ENCODE measurements at regions not wholly inside any gene's neighbourhood (a gene's known extent, or its start where the extent isn't known, plus 50 kb on each side); places are given as distances from the start of the nearest gene placed in this dataset.
A peak's percentile ranks its signal among the peaks of the same experiment; 100 is the strongest.

- DNase-seq, result no peak
These were observed 90.0 kb downstream of the FAM174B start for GRCh38 chr15:92565351-92566125.

DNA sequence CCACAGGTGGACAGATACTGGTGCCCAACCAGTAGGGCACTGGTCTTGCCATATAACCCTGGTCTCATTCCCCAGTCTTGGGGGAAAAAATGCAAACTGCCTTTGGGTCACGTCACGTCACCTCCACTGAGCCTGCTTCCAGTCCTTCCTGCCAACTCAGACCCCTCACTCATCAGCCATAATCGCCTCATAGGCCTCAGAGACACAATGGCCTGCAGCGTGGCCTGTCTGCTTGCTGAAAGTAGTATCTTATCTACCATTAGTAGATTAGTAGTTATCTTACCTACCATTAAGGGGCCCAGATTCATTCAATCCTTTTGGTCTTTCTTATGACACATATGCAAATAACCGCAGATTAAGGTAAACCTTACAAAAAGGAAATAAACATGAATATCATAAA lies 93.8 kb downstream of the FAM174B start:
- DNase-seq, result no peak

GRCh38 chr15:92553317-92553716 lies 102.3 kb downstream of the FAM174B start:
- DNase-seq, result no peak

DNA sequence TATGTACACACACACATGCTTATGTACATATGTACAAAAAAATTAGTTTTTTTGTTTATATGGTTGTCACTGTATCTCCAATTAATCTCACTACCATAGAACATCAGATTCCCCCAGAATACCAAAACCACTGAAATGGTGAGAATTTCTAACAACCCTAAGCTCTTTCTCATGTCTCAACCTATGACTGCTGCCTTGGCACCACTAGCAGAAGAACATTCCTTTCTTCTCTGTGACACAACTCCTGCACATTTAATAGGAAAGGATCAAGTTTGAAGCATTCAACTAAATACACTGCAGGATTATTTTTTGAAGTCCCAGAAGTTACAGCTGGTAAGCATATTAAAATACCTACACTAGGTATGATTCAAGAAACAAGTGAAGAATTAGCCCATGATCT lies 109.6 kb downstream of the FAM174B start:
- no peak for DNase-seq

GRCh38 chr15:92541291-92542200 lies 114.0 kb downstream of the FAM174B start:
- peak; percentile 20 for DNase-seq

DNA sequence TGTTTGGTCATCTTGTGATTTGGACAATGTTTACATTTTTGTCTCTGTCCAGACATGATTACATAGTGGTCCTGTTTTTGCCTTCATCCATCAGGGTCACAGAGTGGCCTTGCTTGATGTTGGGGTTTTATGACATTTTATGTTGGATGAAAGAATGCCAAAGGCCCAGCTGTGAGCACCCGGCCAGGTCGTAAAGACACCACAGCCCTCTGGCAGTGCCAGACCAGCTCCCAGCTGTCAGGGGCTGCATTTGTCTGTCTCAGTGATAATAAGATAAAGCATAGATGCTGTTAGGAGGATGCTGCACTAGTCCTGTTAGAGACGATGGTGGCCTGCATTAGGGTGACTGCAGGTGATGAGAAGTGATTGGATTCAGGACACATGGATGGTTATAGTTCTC lies 117.5 kb downstream of the FAM174B start:
- DNase-seq, result no peak

DNA sequence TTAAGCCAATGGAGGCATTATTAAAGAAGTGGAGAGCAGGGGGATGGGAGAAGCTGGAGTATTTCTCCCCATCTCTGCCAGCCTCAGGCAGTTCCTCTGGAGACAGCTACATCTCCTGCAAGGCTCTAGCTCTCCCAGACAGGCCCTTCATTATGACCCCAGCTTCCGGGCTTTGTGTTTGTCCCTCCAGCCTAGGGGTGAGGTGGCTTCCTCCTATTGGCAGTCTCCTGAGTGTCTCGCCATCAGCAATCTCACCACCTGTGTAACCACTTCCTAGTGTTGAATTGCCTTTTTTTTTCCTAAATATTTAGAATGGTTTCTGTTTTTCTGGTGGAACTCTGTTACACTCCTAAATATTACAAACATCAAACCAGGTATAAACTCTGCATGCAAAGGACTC lies 122.3 kb downstream of the FAM174B start:
- DNase-seq, result no peak

DNA sequence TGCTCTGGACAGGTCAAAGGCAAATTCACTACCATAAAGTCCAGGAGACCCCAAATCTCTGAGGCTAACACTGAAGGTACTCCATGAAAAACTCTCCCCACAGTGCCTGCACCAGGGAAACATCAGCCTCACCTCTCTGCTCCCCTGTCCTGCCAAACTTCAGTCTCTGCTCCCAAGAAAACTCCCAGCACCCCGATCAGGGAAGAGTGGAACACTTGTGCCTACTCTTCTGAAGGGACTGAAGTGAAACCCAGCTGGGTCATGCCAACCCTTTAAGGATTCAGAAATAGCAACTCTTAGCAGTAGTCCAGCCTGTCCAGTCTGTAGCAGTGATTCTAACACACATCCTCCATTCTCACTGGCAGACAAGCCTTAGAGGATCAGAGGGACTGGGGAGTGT lies 124.2 kb downstream of the FAM174B start:
- DNase-seq, result no peak

DNA sequence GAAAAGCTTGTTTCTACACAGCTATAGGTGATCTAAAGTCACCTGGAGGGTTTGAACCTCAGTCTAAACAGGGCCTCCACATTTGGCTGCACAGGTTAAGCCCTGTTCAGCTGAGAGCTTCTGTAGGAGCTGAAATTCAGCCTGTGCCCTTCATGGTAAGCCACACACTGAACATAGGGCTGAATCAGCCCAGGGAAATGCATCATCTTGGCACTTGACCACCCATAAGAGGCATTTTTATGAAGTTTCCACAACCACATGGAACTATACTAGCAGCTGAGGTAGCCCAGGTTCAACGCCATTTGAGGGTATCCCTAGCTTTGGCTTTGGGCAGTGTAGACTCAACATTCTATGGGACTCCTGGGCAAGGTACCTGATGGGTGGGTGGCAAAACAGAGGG lies 126.8 kb downstream of the FAM174B start:
- no peak for DNase-seq

DNA sequence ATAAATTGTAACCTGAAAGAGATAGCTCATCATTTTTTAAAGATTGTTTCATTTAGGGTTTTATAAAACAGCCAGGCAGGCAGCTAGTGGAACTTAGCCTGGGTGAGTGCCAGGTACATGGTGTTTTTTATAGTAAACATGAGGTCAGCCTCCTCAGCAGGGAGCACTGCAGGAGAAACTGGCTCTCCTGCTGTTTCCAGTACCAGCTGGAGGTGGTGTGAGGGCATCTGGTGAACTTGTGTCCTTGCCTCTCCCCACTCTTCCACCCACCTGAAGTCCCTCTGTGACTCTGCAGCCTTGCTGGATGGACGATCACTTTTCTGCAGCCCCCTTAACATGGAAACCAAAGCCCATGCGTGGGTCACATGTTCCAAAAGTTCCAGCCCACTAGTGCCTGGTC lies 128.4 kb downstream of the FAM174B start:
- DNase-seq, result no peak

- DNase-seq, result no peak
These were observed 129.8 kb downstream of the FAM174B start for GRCh38 chr15:92525758-92526245.

GRCh38 chr15:92524874-92525565 lies 130.6 kb downstream of the FAM174B start:
- no peak for DNase-seq

GRCh38 chr15:92524161-92524560 lies 130.5 kb downstream of the ST8SIA2 start:
- DNase-seq, result no peak

GRCh38 chr15:92523176-92523575 lies 129.5 kb downstream of the ST8SIA2 start:
- no peak for DNase-seq

DNA sequence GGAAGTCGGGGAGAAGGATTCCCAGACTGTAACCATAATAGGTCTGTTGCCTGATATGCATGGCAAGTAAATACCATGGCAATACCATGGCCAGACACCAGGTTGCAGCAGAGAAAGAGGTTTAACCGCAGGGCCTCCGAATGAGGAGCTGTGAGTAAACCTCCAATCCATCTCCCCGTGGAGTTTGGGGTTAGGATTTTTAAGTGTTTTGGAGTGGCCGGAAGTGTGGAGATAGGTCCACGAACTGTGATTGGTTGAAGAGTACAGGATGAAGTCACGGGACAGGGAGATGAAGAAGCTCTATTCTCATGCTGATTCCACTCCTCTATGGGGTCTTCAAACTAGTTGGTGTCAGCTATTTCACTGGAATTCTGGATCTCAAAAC lies 127.9 kb downstream of the ST8SIA2 start:
- peak; percentile 56 for DNase-seq

DNA sequence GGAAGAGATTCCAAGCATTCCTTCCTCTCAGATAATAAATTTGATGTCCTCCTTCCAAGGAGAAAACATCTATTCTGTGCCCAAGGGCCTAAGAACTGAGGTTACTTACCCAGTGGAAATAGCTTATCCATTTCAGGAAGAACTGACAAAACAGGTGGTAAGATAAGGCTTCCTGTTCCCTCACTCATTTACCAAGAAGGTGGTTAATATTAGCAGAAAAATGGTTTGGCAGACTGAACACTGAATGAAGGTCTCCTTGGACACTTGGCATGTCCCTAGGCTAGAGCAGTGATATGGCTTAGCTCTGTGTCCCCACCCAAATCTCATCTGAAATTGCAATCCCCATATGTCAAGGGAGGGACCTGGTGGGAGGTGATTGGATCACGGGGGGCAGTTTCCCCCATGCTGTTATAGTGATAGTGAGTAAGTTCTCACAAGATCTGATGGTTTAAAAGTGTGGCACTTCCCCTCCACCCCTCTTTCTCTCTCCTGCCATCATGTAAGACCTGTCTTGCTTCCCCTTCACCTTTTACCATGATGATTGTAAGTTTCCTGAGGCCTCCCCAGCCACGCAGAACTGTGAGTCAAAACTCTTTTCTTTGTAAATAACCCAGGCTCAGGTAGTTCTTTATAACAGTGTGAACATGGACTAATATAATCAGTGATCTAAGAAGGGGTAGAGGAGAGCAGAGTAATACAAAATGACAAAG lies 127.4 kb downstream of the ST8SIA2 start:
- DNase-seq, result no peak

DNA sequence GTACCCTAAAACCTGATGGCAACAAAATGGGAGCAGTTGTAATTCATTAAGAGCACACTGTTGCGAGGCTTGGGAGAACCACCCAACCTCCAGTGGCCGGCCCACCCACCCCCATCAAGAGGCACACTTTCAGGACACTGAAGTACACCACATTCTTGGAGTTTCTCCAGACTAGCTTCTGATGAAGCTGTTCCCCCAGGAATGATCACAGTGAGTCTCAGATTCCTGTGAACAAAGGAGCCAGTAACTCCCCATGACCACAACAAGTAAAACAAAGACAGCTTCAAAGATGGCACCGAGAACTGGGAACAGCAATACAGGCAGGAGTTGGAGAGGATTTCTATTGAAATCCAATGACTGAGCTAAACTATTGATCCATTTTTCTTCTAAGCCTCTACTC lies 126.0 kb downstream of the ST8SIA2 start:
- no peak for DNase-seq

All from NCI-H1092 treated with DMSO at 0.1 percent for 48 hours (cell line).